DND-41 (cell line): ENCODE measurements at regions not wholly inside any gene's neighbourhood (a gene's known extent, or its start where the extent isn't known, plus 50 kb on each side); places are given as distances from the start of the nearest gene placed in this dataset.

Experiments
- ATAC-seq: fragments of 200-7000 bp; cut with Tn5 transposase; 3 replicates; pipeline ENCODE4 v1.9.1; 2021; ENCODE audit warnings: low read depth; ENCODE audit not compliant: insufficient read depth
- DNase-seq: peaks from one replicate; pipeline ENCODE4 v3.0.0-alpha.2; 2020
- H2AFZ ChIP-seq: 2 replicates; pipeline ENCODE4 v1.6.0; 2012; ENCODE audit warnings: low read depth, low read length
- H3K27ac ChIP-seq: 2 replicates; pipeline ENCODE4 v1.5.1; 2012; ENCODE audit warnings: low read length, inconsistent platforms
- H3K27me3 ChIP-seq: fragments of 200-600 bp; sonication (generic); 2 replicates; pipeline ENCODE4 v1.6.0; 2012; ENCODE audit warnings: low read length, mild to moderate bottlenecking, inconsistent platforms; ENCODE audit not compliant: insufficient read depth, poor library complexity
- H3K36me3 ChIP-seq: 2 replicates; pipeline ENCODE4 v1.5.1; 2012; ENCODE audit warnings: low read length, inconsistent platforms; ENCODE audit not compliant: insufficient read depth
- H3K4me1 ChIP-seq: 2 replicates; pipeline ENCODE4 v1.5.1; 2012; ENCODE audit warnings: mild to moderate bottlenecking, low read length; ENCODE audit not compliant: insufficient read depth
- H3K4me2 ChIP-seq: 2 replicates; pipeline ENCODE4 v1.6.0; 2012; ENCODE audit warnings: mild to moderate bottlenecking, moderate library complexity, low read length, inconsistent platforms; ENCODE audit not compliant: insufficient read depth
- H3K4me3 ChIP-seq, 2 experiments: fragments of 200-600 bp in 1 of 2; shearing (Covaris generic) in 1 of 2; 2 replicates each; pipeline ENCODE4 v1.5.1; 2012 to 2016; ENCODE audit warnings: inconsistent platforms in 2 of 2, low read length in 2 of 2, mild to moderate bottlenecking in 2 of 2, low read depth in 1 of 2, moderate library complexity in 1 of 2
- H3K79me2 ChIP-seq: 2 replicates; pipeline ENCODE4 v1.6.0; 2012; ENCODE audit warnings: low read length, inconsistent platforms; ENCODE audit not compliant: insufficient read depth
- H3K9ac ChIP-seq: 2 replicates; pipeline ENCODE4 v1.6.0; 2012; ENCODE audit warnings: low read depth, mild to moderate bottlenecking, inconsistent platforms, low read length, moderate library complexity
- H3K9me3 ChIP-seq: 2 replicates; pipeline ENCODE4 v1.5.1; 2012; ENCODE audit warnings: low read length, moderate library complexity, mild to moderate bottlenecking, inconsistent platforms; ENCODE audit not compliant: insufficient read depth, severe bottlenecking
- H4K20me1 ChIP-seq: 2 replicates; pipeline ENCODE4 v1.6.0; 2012; ENCODE audit warnings: low read length; ENCODE audit not compliant: insufficient read depth
- EZH2 ChIP-seq: IDR thresholded peaks from 3 replicates; pipeline ENCODE4 v1.6.1; 2012; ENCODE audit warnings: borderline replicate concordance, low read depth, mild to moderate bottlenecking, moderate library complexity, low read length, inconsistent platforms; ENCODE audit not compliant: severe bottlenecking
- TF ChIP-seq, protein P1 (sequence below): IDR thresholded peaks from 2 replicates; pipeline ENCODE4 v1.5.1; 2012; ENCODE audit warnings: borderline replicate concordance, low read length, moderate library complexity, mild to moderate bottlenecking; ENCODE audit not compliant: poor library complexity, severe bottlenecking; ENCODE audit errors: extremely low read depth

DNA sequence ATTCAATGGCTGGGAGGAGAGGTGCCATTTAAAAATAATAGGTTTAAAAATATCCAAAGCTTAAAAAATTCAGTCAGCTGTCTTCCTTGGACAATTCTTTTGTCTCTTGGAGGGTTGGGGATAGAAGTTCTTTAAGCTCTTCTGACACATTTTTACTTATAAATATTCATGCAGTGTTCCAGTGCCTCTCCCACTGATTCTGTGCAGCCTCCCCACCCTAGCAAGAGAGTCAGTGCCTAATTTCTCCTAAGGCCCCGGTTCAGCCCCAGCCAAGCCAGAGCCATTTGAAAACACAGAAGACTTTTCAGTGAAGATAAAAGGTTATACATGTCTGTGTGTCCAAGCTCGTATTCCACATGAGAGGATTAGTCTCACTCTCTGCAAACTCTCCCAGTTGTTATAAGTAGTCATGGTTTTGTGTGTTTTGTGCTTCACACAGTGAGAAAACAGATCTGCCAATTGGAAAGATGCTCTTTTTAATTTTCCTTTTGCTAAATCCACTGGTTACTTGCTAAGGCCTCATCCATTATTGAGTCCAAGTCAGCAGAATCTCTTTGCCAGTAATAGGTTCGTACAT lies 141.3 kb downstream of the CD47 start:
- H3K27ac ChIP-seq, result no peak overlapping the region
- peaks cover 15% of the 10 kb centered on the region for H3K4me1 ChIP-seq
- H3K9ac ChIP-seq, result no peak overlapping the region
- H4K20me1 ChIP-seq, result no peaks in the 10 kb centered on the region
- ATAC-seq (no peak), DNase-seq (no peak)
- H3K79me2 ChIP-seq, result no peaks in the 10 kb centered on the region
- no peak overlapping the region for H3K4me3 ChIP-seq
- H3K36me3 ChIP-seq, result no peaks in the 10 kb centered on the region
- H2AFZ ChIP-seq, result no peak overlapping the region
- H3K9me3 ChIP-seq, result no peaks in the 10 kb centered on the region
- TF ChIP-seq, protein P1, sequence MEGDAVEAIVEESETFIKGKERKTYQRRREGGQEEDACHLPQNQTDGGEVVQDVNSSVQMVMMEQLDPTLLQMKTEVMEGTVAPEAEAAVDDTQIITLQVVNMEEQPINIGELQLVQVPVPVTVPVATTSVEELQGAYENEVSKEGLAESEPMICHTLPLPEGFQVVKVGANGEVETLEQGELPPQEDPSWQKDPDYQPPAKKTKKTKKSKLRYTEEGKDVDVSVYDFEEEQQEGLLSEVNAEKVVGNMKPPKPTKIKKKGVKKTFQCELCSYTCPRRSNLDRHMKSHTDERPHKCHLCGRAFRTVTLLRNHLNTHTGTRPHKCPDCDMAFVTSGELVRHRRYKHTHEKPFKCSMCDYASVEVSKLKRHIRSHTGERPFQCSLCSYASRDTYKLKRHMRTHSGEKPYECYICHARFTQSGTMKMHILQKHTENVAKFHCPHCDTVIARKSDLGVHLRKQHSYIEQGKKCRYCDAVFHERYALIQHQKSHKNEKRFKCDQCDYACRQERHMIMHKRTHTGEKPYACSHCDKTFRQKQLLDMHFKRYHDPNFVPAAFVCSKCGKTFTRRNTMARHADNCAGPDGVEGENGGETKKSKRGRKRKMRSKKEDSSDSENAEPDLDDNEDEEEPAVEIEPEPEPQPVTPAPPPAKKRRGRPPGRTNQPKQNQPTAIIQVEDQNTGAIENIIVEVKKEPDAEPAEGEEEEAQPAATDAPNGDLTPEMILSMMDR, result no peak
- no peak for TF ChIP-seq EZH2
- no peaks in the 10 kb centered on the region for H3K27me3 ChIP-seq
- no peak overlapping the region for H3K4me2 ChIP-seq

DNA sequence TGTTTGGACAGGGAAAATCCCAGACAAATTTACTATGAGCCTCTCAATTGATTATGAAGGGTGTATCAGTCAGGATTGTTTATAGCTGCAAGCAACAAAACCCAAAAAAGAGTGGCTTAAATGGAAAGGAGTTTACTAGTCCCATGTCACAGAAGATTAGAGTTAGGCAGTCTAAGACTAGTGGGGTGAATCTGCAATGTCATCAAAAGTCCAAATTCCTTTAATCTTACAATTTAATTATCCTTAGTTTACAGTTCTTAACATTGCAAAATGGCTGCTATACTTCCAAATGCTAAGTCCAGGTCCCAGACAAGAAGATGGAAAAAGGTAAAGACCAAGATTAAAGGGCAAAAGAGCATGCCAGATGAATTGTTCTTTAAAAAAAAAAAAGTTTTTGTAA lies 143.6 kb downstream of the CD47 start:
- H3K4me1 ChIP-seq, result no peaks in the 10 kb centered on the region
- no peak overlapping the region for H2AFZ ChIP-seq
- no peaks in the 10 kb centered on the region for H3K27me3 ChIP-seq
- H3K4me2 ChIP-seq, result no peak overlapping the region
- H3K36me3 ChIP-seq, result no peaks in the 10 kb centered on the region
- TF ChIP-seq, protein P1, result no peak
- no peak for TF ChIP-seq EZH2
- DNase-seq (no peak), ATAC-seq (no peak)
- no peak overlapping the region for H3K4me3 ChIP-seq
- H3K9me3 ChIP-seq, result no peaks in the 10 kb centered on the region
- no peaks in the 10 kb centered on the region for H3K79me2 ChIP-seq
- no peak overlapping the region for H3K27ac ChIP-seq
- H3K9ac ChIP-seq, result no peak overlapping the region
- no peaks in the 10 kb centered on the region for H4K20me1 ChIP-seq

DNA sequence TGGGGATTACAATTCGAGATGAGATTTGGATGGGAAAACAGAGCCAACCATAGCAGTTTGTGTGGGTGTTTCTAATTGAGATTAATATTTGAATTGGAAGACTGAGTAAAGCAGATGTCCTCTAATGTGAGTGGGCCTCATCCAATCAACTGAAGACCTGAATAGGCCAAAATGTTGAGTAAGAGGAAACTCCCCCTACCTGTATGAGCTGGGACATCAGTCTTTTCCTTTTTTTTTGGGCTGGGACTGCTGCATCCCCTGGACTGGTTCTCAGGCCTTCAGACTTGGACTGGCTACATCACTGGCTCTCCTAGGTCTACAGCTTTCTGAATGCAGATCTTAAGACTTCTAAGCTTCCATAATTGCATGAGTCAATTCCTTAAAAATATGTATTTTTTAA lies 144.1 kb downstream of the CD47 start:
- no peak for DNase-seq
- H3K9ac ChIP-seq, result no peak overlapping the region
- H3K27ac ChIP-seq, result no peak overlapping the region
- no peak for ATAC-seq
- H3K4me3 ChIP-seq, result no peak overlapping the region
- no peaks in the 10 kb centered on the region for H3K4me1 ChIP-seq
- H3K79me2 ChIP-seq, result no peaks in the 10 kb centered on the region
- no peaks in the 10 kb centered on the region for H3K9me3 ChIP-seq
- no peaks in the 10 kb centered on the region for H3K27me3 ChIP-seq
- H2AFZ ChIP-seq, result no peak overlapping the region
- no peak for TF ChIP-seq EZH2
- TF ChIP-seq, protein P1, result no peak
- H4K20me1 ChIP-seq, result no peaks in the 10 kb centered on the region
- H3K4me2 ChIP-seq, result no peak overlapping the region
- no peaks in the 10 kb centered on the region for H3K36me3 ChIP-seq
